PC-9 (cell line): ENCODE measurements at regions not wholly inside any gene's neighbourhood (a gene's known extent, or its start where the extent isn't known, plus 50 kb on each side); places are given as distances from the start of the nearest gene placed in this dataset.

ENCODE experiments used
- BruUV-seq: library from RNA; stranded (reverse); fragments of 400-500 nt; replicated peaks from 2 replicates; lab custom pipeline; 2021; lab: Mats Ljungman, UMichigan
- CTCF ChIA-PET: fragments of 300-600 bp; sonication (Branson Sonifier 250); formaldehyde crosslinking; loops from one replicate; lab custom pipeline; 2022; ENCODE audit warnings: antibody characterized with exemption; lab: Charles Lee
- POLR2A ChIA-PET: fragments of 300-600 bp; sonication (Branson Sonifier 250); formaldehyde crosslinking; loops from one replicate; lab custom pipeline; 2022; ENCODE audit warnings: antibody characterized with exemption; ENCODE audit not compliant: unreplicated experiment; lab: Charles Lee
- DNase-seq, 2 experiments: peaks; one replicate each; pipeline versions ENCODE4 v3.0.0 to v3.0.0-alpha.2; 2015 to 2022; ENCODE audit warnings: mixed read lengths in 1 of 2
- H2AFZ ChIP-seq: fragments of 200-600 bp; sonication (generic); 2 replicates; pipeline ENCODE4 v1.8.1; 2017; ENCODE audit warnings: antibody characterized with exemption
- H3F3A ChIP-seq: fragments of 200-600 bp; sonication (generic); 2 replicates; pipeline ENCODE4 v1.8.1; 2017; ENCODE audit warnings: antibody characterized with exemption, mild to moderate bottlenecking, low read depth; ENCODE audit not compliant: insufficient read depth
- H3K27ac ChIP-seq: fragments of 200-600 bp; sonication (generic); 2 replicates; pipeline ENCODE4 v1.6.1; 2016; ENCODE audit warnings: mixed run types
- H3K27me3 ChIP-seq: fragments of 200-600 bp; sonication (generic); 2 replicates; pipeline ENCODE4 v1.6.1; 2016; ENCODE audit warnings: low read depth, mixed run types; ENCODE audit not compliant: insufficient read depth
- H3K36me3 ChIP-seq: fragments of 200-600 bp; sonication (generic); 2 replicates; pipeline ENCODE4 v1.6.1; 2016; ENCODE audit warnings: low read depth, mixed run types
- H3K4me1 ChIP-seq: fragments of 200-600 bp; sonication (generic); replicated peaks from 2 replicates; pipeline ENCODE4 v1.6.1; 2016; ENCODE audit warnings: mixed run types; ENCODE audit not compliant: insufficient read depth
- H3K4me2 ChIP-seq: fragments of 200-600 bp; sonication (generic); 2 replicates; pipeline ENCODE4 v1.6.1; 2017; ENCODE audit warnings: mixed run types
- H3K4me3 ChIP-seq: fragments of 200-600 bp; sonication (generic); 2 replicates; pipeline ENCODE4 v1.6.1; 2016; ENCODE audit warnings: mixed run types
- H3K79me2 ChIP-seq: fragments of 200-600 bp; sonication (generic); 2 replicates; pipeline ENCODE4 v1.6.1; 2017; ENCODE audit warnings: low read depth, mixed run types
- H3K9me2 ChIP-seq: fragments of 200-600 bp; sonication (generic); 2 replicates; pipeline ENCODE4 v1.8.1; 2017; ENCODE audit warnings: mild to moderate bottlenecking; ENCODE audit not compliant: insufficient read depth
- H3K9me3 ChIP-seq: fragments of 200-600 bp; sonication (generic); 2 replicates; pipeline ENCODE4 v1.8.1; 2016; ENCODE audit warnings: low read depth; ENCODE audit not compliant: insufficient read depth
- H4K20me1 ChIP-seq: fragments of 200-600 bp; sonication (generic); 2 replicates; pipeline ENCODE4 v1.8.1; 2017; ENCODE audit not compliant: insufficient read depth
- EZH2 ChIP-seq: fragments of 200-600 bp; sonication (generic); IDR thresholded peaks from 2 replicates; pipeline ENCODE4 v1.8.0; 2017; ENCODE audit warnings: antibody characterized with exemption, low read depth
- intact Hi-C: fragments of 100-400 bp; cut with micrococcal nuclease; formaldehyde crosslinking; loops from one replicate; pipeline ENCODE4 v1.10.0; 2022; ENCODE audit not compliant: unreplicated experiment
- TF ChIP-seq, protein P1 (sequence below): fragments of 200-600 bp; sonication (generic); conservative IDR thresholded peaks from 2 replicates; pipeline ENCODE4 v1.6.1; 2017; ENCODE audit warnings: mixed run types, antibody characterized with exemption, mild to moderate bottlenecking, moderate library complexity

DNA sequence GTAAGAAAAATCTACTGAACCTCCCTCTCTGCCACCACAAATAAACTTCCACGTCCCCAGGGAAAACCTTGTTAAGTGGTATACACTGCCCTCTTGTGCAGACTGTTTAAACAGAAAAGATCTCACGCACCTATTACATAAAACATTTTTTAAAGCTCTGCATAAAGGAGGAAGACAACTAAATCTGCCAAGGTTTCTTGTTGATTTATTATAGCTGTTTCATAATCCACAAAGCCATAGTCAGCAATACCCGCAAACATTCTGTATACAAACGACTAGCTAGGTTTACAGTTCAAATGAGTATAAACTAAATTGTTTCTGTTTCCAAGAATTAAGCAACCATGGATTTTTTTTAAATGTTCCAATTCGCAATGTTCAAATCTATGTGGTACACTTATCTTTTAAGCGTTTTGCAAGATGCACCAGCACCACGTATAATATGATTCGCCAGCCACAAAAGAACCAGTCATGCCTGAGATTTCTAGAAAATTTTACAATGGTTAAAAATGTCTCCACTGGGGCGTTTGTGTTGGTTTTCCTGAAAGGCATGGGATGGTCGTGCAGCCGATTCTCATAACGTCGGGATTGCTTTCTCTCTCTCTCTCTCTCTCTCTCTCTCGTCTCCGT lies 164.6 kb downstream of the PRKX start:
- ChIA-PET POLR2A (no interaction called here), CTCF (no interaction called here)
- no TSS peak for BruUV-seq
- no peaks in the 10 kb centered on the region for H3K36me3 ChIP-seq
- H3K27me3 ChIP-seq = peaks cover 26% of the 10 kb centered on the region; the same call in 1 of the 2 replicates
- H3K4me3 ChIP-seq = no peak overlapping the region
- no peaks in the 10 kb centered on the region for H3K79me2 ChIP-seq
- H3F3A ChIP-seq = no peaks in the 10 kb centered on the region
- no peak overlapping the region for H3K4me2 ChIP-seq
- H3K9me2 ChIP-seq = no peaks in the 10 kb centered on the region
- H3K27ac ChIP-seq = no peak overlapping the region
- H3K9me3 ChIP-seq = no peaks in the 10 kb centered on the region
- H4K20me1 ChIP-seq = no peaks in the 10 kb centered on the region
- no peak for DNase-seq
- TF ChIP-seq, protein P1, sequence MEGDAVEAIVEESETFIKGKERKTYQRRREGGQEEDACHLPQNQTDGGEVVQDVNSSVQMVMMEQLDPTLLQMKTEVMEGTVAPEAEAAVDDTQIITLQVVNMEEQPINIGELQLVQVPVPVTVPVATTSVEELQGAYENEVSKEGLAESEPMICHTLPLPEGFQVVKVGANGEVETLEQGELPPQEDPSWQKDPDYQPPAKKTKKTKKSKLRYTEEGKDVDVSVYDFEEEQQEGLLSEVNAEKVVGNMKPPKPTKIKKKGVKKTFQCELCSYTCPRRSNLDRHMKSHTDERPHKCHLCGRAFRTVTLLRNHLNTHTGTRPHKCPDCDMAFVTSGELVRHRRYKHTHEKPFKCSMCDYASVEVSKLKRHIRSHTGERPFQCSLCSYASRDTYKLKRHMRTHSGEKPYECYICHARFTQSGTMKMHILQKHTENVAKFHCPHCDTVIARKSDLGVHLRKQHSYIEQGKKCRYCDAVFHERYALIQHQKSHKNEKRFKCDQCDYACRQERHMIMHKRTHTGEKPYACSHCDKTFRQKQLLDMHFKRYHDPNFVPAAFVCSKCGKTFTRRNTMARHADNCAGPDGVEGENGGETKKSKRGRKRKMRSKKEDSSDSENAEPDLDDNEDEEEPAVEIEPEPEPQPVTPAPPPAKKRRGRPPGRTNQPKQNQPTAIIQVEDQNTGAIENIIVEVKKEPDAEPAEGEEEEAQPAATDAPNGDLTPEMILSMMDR = peak; percentile 50
- TF ChIP-seq EZH2 = no peak
- no peaks in the 10 kb centered on the region for H3K4me1 ChIP-seq
- H2AFZ ChIP-seq = no peak overlapping the region
- intact Hi-C loops = no loop called here

DNA sequence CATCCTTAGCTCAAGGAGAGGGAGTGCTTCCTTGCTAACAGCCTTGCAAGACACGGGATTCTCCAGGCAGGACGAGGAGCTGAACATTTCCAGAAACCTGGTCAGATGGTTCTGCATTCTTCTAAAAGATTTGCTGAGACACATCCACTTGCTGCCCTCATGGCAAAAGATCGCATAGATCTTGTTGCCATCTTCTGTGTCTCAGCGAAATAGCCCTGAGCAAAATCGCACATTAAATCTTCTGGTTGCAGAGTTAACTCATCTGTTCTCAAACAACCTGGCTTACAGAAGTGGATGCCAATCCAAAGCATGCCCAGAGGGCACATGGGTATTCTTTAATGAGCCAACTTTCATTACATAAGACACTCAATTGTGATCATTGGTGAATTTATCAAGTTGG lies 167.5 kb downstream of the PRKX start:
- H3K4me2 ChIP-seq = no peak overlapping the region
- peaks cover 48% of the 10 kb centered on the region for H3K27me3 ChIP-seq
- ChIA-PET POLR2A (no interaction called here), CTCF (no interaction called here)
- H3K4me1 ChIP-seq = no peaks in the 10 kb centered on the region
- intact Hi-C loops = no loop called here
- no peak overlapping the region for H3K27ac ChIP-seq
- H3F3A ChIP-seq = no peaks in the 10 kb centered on the region
- H2AFZ ChIP-seq = no peak overlapping the region
- no peaks in the 10 kb centered on the region for H3K9me2 ChIP-seq
- TF ChIP-seq, protein P1 = no peak
- TF ChIP-seq EZH2 = no peak
- H3K79me2 ChIP-seq = no peaks in the 10 kb centered on the region
- no peaks in the 10 kb centered on the region for H4K20me1 ChIP-seq
- no TSS peak for BruUV-seq
- H3K36me3 ChIP-seq = no peaks in the 10 kb centered on the region
- no peak for DNase-seq
- H3K4me3 ChIP-seq = no peak overlapping the region
- H3K9me3 ChIP-seq = no peaks in the 10 kb centered on the region

- no peaks in the 10 kb centered on the region for H4K20me1 ChIP-seq
- H3K9me2 ChIP-seq = no peaks in the 10 kb centered on the region
- no peaks in the 10 kb centered on the region for H3K79me2 ChIP-seq
- TF ChIP-seq, protein P1 = no peak
- no peak for TF ChIP-seq EZH2
- H3K27ac ChIP-seq = no peak overlapping the region
- ChIA-PET CTCF (no interaction called here), POLR2A (no interaction called here)
- BruUV-seq = no TSS peak
- no peak overlapping the region for H3K4me3 ChIP-seq
- no peaks in the 10 kb centered on the region for H3K4me1 ChIP-seq
- DNase-seq = no peak
- intact Hi-C loops = no loop called here
- no peak overlapping the region for H3K4me2 ChIP-seq
- H3K36me3 ChIP-seq = no peaks in the 10 kb centered on the region
- peaks cover 56% of the 10 kb centered on the region for H3K27me3 ChIP-seq
- no peaks in the 10 kb centered on the region for H3F3A ChIP-seq
- H2AFZ ChIP-seq = no peak overlapping the region
- no peaks in the 10 kb centered on the region for H3K9me3 ChIP-seq
Measured at GRCh38 chrX:3541336-3541735, 172.1 kb downstream of the PRKX start.
